GM12875 (cell line): ENCODE measurements at regions not wholly inside any gene's neighbourhood (a gene's known extent, or its start where the extent isn't known, plus 50 kb on each side); places are given as distances from the start of the nearest gene placed in this dataset.

Experiments used
- H3K4me3 ChIP-seq: one replicate; pipeline ENCODE4 v1.5.1; 2011; ENCODE audit warnings: low read depth, low read length, control low read depth
- CTCF ChIP-seq: IDR thresholded peaks from 2 replicates; pipeline ENCODE4 v1.5.1; 2011; ENCODE audit warnings: low read depth, mild to moderate bottlenecking, control low read depth, inconsistent platforms, low read length, moderate library complexity, borderline replicate concordance; ENCODE audit not compliant: insufficient read depth

GRCh38 chr21:35254006-35254764, 205.1 kb upstream of the RUNX1 start:
- TF ChIP-seq CTCF = no peak
- no peak overlapping the region for H3K4me3 ChIP-seq

GRCh38 chr21:35252831-35253230, 203.7 kb upstream of the RUNX1 start:
- H3K4me3 ChIP-seq = no peak overlapping the region
- no peak for TF ChIP-seq CTCF

GRCh38 chr21:35249636-35250035, 200.5 kb upstream of the RUNX1 start:
- no peak for TF ChIP-seq CTCF
- no peak overlapping the region for H3K4me3 ChIP-seq

- H3K4me3 ChIP-seq = no peak overlapping the region
- no peak for TF ChIP-seq CTCF
These were observed 196.8 kb upstream of the RUNX1 start for GRCh38 chr21:35245879-35246278.

- no peak for TF ChIP-seq CTCF
- H3K4me3 ChIP-seq = no peak overlapping the region
These were observed 195.4 kb upstream of the RUNX1 start for GRCh38 chr21:35244514-35244913.

GRCh38 chr21:35243171-35243570, 194.1 kb upstream of the RUNX1 start:
- no peak overlapping the region for H3K4me3 ChIP-seq
- TF ChIP-seq CTCF = no peak

- no peak for TF ChIP-seq CTCF
- H3K4me3 ChIP-seq = no peak overlapping the region
These were observed 190.7 kb upstream of the RUNX1 start for GRCh38 chr21:35239811-35240219.
